ENCODE measurements at regions not wholly inside any gene's neighbourhood (a gene's known extent, or its start where the extent isn't known, plus 50 kb on each side); places are given as distances from the start of the nearest gene placed in this dataset.

DNA sequence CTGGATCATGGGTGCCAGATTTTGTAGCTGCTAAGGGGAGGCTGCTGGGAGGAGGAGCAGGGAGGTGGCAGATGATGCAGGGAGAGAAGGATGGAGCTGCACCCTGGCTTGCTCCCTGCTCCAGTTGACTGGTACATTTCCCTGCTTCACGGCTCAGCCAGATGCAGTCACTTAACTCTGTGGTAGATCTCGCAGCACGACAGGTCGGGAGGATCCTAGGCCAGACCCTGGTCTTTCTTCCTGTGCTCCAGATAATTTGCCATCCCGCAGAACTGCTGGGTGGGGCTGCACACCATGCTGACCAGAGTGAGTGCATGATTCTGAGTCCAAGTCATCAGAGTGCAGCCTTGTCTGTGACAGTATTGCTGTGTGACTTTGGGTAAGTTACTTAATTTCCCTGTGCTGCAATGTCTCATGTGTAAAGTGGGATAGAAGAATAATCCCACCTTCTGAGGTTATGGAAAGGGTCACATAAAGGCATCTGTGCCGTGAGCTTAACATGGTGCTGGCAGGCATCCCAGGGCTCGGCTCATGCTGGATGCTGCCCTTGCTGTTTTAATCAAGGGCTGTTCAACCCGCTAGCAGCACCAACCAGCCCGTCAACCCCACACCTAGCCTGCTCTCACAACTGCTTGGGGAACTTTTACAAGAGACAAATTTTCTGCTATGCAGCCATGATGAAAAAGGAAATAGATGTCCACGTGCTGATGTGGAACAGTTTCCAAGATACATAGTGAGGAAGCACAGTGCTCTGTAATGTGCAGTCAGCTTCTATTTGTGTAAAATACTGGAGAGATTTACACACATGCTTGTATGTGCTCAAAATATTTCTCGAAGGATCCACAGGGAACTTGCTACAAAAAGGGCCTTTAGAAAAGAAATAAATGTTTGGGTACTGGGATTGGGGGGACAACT lies 257.9 kb downstream of the CDH26 start:
- no peak for DNase-seq

DNA sequence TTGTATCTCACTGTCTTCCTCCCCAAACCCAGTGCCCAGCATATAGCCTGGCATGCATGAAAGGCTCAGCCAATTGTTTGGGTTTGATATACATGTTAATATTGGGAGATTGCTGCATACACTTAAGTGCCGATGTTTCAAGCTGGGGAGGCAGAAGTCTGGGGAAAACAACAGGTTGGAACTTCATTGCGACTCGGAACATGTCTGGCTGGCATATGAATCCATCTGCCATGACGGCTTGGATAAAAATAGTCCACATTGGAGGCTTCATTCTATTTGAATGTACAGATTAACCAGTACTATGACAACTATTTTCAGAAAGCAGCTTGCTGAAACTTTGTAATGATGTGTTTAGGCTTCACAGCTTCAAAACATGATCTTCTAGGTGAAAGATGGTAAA lies 261.0 kb downstream of the CDH26 start:
- DNase-seq: no peak

DNA sequence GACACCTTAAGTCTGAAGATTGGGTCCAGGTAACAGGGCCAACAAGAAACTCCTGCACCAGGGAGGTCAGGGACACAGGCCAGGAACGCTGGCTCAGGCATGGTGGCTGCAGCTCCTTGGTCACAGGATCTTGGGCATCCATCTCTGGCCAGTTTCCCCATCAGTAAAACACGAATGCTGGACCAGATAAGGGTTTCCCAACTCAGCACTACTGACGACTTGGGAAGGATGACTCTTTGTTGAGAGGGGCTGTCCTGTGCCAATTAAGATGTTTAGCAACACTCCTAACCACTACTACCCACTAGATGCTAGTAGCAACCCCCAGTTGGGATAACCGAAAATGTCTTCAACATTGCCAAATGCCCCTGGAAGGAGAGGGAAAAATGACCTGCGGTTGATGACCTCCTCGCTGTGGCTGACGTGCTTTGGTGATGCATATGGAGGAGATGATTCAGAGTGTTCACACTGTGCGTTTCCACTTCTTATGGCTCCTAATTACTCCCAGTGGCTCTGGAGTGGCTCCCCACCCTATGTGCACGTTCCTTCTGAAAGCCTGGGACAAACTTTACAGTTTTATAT lies 261.9 kb downstream of the CDH26 start:
- DNase-seq: no peak

DNA sequence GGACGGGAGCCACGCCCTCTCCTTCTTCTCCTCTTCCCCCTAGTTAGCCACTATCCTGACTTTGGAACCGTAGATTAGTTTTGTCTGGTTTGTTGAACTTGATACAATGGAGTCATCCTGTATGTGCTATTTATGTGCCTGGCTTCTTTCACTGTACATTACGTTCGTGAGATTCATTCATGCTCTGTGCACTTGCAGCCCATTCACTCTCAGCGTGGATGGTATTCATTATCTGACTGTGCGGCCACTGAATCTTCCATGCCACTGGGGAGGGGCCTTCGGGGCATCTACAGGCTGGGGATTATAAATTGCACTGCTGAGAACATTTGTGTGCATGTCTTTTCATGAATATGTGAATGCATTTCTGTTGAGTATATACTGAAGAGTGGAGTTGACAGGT lies 262.5 kb downstream of the CDH26 start:
- DNase-seq: no peak

DNA sequence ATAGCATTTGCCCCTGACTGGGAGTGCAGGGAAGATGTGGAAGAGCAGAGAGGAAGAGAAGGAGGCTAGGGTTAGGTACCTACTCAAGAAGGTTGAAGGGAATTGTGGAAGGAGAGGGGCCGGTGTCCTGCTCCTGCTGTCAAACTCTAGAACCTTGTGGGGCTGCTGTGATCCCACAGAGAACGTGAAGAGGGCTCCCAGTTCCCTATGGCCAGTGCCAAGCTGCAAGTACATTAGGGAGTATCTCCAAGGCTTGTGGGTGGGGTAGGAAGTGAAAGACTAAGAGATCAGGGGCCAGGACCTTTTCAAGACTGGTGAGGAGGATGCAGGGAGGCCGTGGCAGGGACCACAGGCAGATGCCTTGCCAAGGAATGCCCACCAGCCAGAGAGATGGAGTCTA lies 263.4 kb downstream of the CDH26 start:
- no peak for DNase-seq

- no peak for DNase-seq
These were observed 264.3 kb downstream of the CDH26 start for GRCh38 chr20:60222497-60222896.

DNA sequence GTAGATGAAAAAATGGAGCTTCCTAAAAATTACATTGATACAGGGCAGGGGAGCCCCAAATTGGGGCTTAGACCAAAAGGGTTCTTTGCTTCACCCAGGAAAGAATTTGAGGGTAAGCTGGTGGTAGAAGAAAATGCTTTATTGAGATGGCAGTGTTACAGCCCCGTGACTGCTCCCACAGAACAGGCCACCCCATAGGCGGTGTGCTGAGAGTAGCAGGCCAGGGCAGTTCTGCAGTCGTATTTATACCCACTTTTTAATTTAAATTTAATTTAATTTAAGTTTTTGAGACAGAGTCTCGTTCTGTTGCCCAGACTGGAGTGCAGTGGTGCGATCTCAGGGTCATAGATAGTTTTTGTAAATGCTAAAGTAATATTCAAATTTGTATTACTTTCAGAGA lies 265.0 kb downstream of the CDH26 start:
- no peak for DNase-seq

- DNase-seq: no peak
These were observed 266.7 kb downstream of the CDH26 start for GRCh38 chr20:60224914-60225313.

GRCh38 chr20:60228255-60228654 lies 270.0 kb downstream of the CDH26 start:
- no peak for DNase-seq

DNA sequence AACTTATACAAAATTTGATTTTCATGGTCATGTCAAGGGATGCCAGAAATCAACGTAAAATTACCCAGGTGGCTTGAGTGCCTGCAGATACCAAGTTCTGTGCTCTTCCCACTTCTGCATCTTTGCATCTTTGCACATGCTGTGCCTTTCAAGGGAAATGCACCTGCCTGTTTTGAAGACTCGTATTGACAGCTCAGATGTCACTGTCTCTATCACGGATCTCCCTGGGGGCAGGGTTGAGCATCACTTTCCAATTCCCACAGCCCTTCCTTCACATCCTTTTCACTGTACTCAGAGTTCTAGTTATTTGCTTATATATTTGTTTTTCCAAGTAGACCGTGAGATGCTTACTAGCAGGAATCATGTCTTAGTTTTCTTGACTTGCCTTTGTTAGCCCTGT lies 274.2 kb downstream of the CDH26 start:
- no peak for DNase-seq

DNA sequence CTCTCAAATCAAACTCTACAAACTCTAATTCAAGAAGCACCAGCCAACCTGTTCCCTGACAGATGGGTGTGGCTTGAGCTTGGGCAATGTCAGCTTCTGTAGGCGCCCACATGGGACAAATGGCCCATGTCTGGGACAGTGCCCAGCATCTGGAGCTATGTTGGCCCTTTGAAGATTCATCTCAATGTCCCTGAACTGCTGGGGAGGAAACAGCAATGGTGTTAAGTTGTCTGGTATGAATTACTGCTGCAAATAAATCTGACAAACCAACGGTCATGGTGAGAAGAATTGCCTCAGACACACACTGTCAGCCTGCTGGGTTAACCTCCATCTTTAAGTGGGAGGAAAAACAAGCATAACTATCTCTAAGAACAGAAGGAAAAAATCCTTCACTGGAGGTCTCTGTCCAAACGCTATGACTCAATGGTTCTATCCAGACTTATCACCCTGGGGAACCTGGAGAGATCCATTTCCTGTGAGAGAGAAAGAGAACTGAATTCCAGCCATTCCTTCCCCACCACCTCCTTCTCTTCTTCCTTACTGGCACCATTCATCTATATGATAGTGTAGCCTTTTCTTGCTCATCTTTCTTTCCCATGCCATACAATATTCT lies 274.9 kb downstream of the CDH26 start:
- DNase-seq: no peak

GRCh38 chr20:60236613-60237012 lies 278.4 kb downstream of the CDH26 start:
- no peak for DNase-seq

- no peak for DNase-seq
These were observed 279.8 kb downstream of the CDH26 start for GRCh38 chr20:60237981-60238380.

- no peak for DNase-seq
These were observed 280.9 kb downstream of the CDH26 start for GRCh38 chr20:60238992-60239660.

- no peak for DNase-seq
These were observed 281.7 kb downstream of the CDH26 start for GRCh38 chr20:60239956-60240355.

DNA sequence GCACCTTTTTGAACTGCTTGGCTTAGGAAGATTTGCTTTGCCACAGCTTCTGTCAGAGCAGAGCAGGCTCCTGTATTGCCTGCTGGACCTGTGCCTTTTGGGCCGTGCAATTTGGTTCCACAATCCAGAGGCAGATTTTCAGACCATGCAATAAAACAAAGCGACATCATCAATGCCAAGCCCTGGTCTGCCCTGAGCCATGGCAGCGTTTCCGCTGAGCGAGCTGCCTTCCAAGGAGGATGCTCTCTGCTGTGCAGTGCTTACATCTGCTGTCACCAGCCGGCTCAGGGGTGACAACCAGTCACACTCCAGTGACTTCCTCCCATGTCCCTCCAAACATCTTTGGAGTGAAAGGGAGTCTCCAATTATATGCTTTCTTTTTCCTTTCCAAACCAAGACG lies 282.2 kb downstream of the CDH26 start:
- DNase-seq: no peak

DNA sequence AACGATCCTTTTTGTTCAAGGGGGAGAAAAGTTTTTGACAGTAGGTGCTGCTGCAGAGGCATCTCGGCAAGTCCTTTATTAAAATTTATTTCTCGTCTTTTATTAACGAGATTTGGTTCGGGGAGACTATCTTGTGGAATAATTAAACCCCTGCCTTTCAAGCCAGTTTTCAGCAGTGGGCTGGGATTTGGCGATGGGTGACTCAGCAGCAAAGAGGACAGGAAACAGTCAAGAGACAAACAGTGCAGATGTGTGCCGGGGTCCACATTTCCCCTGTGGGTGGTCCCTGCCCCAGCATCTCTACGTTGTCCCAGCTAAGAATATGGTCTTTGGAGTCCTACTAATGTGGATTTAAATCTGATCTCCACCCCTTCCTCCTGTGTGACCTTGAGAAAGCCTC lies 282.8 kb downstream of the CDH26 start:
- DNase-seq: no peak

DNA sequence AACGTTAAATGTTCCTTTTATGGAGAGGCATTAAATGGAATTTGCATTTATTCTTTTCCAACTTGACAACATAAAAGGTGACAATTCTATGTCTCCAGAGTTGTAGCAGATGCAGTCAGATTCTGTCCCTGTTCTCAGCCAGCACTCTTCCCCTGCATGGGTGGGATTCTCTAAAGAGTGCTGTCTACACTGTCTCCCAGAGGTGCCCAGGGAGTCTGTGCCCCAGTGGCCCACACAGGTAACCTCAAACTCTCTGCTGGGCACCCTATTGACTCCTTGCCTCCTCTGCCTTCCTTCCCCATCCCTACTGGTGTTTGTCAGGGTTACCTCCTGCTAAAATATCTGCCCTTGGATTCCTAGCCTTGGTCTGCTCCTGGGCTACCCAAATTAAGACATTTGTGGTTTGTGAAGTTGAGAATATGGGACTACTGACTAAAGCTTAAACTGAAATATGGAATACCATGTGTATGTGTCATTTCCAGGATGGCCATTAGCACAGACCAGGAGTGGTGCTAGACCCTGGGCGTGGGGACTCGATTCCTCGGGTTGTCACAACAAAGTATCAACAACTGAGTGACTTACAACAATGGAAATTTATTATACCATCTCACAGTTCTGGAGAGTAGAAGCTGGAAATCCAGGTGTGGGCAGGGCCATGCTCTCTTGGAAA lies 284.7 kb downstream of the CDH26 start:
- no peak for DNase-seq

DNA sequence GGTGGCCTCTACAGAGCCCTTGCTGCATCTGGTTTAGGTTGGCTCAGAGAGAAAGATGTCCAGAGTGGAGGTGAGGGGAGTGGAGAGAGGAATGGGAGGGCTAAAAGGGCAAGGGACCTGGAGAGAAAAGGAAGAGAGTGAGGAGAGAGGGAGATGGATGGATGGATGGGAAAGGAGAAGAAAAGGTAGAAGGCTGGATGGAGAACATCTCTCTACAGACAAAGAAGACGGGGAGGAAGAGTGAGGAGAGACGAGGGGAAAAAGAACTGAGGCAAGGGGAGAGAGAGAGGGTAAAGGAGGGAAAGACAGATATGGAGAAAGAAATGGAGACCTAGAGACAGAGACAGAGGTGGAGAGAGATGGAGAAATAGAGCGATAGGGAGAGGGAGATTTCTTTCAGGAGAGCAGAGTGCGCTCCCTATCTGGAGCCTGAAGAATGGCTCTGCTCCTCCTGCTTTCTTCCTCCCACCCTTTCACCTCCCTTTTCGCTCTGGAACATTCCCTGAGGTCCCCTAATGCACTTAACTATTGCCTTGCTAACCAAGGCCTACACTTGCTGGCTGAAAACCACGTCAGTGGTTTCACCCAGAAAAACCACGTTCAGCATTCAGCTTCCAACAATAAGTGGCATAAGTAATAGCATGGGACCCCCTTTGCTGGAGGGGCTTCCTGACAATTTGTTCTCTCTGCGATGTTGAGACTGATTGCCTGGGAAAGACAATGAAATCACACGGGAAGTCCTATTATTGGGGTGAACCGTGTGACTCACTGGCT lies 286.3 kb downstream of the CDH26 start:
- DNase-seq: no peak

DNA sequence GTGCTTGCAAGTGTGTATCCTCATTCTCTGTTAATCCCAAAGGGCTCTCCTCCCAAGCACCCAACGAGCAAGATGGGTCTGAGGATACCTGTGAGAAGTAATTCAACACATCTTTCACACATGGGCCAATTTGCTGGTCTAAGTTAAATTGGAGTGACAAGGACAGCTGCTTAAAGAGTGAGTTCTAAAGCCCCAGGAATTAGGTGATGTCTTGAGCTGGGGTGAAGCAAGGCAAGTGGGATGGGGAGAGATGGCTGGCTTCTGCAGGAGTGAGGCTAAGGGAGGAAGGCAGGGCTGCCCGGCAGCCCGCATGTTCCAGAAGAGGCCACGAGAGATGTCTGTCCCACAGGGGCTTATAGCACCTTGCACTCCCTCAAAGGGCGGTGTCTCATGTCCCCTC lies 288.5 kb downstream of the CDH26 start:
- DNase-seq: no peak

GRCh38 chr20:60249436-60249835 lies 291.2 kb downstream of the CDH26 start:
- DNase-seq: no peak

- DNase-seq: no peak
These were observed 292.0 kb downstream of the CDH26 start for GRCh38 chr20:60250251-60250650.
